GM21528 (cell line): ENCODE measurements at regions not wholly inside any gene's neighbourhood (a gene's known extent, or its start where the extent isn't known, plus 50 kb on each side); places are given as distances from the start of the nearest gene placed in this dataset.
"Not testable (repeated sequence)": the region's sequence is repeated elsewhere in the genome, so short reads cannot be mapped to it uniquely, and the experiment has no call there.

Experiments used
- ATAC-seq: cut with Tn5 transposase; IDR thresholded peaks from one replicate; pipeline ENCODE4 v1.9.1; 2021; ENCODE audit warnings: mild to moderate bottlenecking, moderate library complexity; ENCODE audit not compliant: unreplicated experiment, low FRiP score

- not testable (repeated sequence) for ATAC-seq
Measured at GRCh38 chr7:84880326-84880997, 306.4 kb downstream of the SEMA3D start.

- no peak for ATAC-seq
Measured at GRCh38 chr7:84879570-84880325, 307.1 kb downstream of the SEMA3D start.

GRCh38 chr7:84877943-84878570, 308.8 kb downstream of the SEMA3D start:
- no peak for ATAC-seq

- no peak for ATAC-seq
Measured at GRCh38 chr7:84876061-84876821, 310.6 kb downstream of the SEMA3D start.

GRCh38 chr7:84865560-84865959, 321.3 kb downstream of the SEMA3D start:
- no peak for ATAC-seq

- ATAC-seq, result no peak
Measured at GRCh38 chr7:84857336-84857735, 329.5 kb downstream of the SEMA3D start.

- ATAC-seq, result no peak
Measured at GRCh38 chr7:84855758-84856157, 331.1 kb downstream of the SEMA3D start.

- not testable (repeated sequence) for ATAC-seq
Measured at GRCh38 chr7:84848974-84849372, 337.9 kb downstream of the SEMA3D start.

GRCh38 chr7:84848219-84848973, 338.5 kb downstream of the SEMA3D start:
- no peak for ATAC-seq

GRCh38 chr7:84847790-84848189, 339.1 kb downstream of the SEMA3D start:
- ATAC-seq, result no peak

- ATAC-seq, result no peak
Measured at GRCh38 chr7:84847038-84847437, 339.8 kb downstream of the SEMA3D start.

GRCh38 chr7:84845971-84846370, 340.9 kb downstream of the SEMA3D start:
- no peak for ATAC-seq

GRCh38 chr7:84844771-84845170, 342.1 kb downstream of the SEMA3D start:
- no peak for ATAC-seq

- no peak for ATAC-seq
Measured at GRCh38 chr7:84841809-84842208, 345.0 kb downstream of the SEMA3D start.

GRCh38 chr7:84838857-84839256, 348.0 kb downstream of the SEMA3D start:
- no peak for ATAC-seq

GRCh38 chr7:84837405-84837804, 349.5 kb downstream of the SEMA3D start:
- ATAC-seq, result no peak

- no peak for ATAC-seq
Measured at GRCh38 chr7:84829719-84830118, 357.1 kb downstream of the SEMA3D start.

GRCh38 chr7:84824057-84824651, 362.7 kb downstream of the SEMA3D start:
- ATAC-seq, result no peak

- no peak for ATAC-seq
Measured at GRCh38 chr7:84823530-84823929, 363.3 kb downstream of the SEMA3D start.
